ENCODE measurements at regions not wholly inside any gene's neighbourhood (a gene's known extent, or its start where the extent isn't known, plus 50 kb on each side); places are given as distances from the start of the nearest gene placed in this dataset.

GRCh38 chr2:120481446-120482194 is 135.7 kb downstream of the INHBB start (continued):
- TF ChIP-seq RBM39 (IDR thresholded peaks at IDR 0.05; ENCODE audit: low read depth, low read length, poor library complexity, severe bottlenecking) (no peak), ZNF276 (CRISPR knock-in tag; IDR thresholded peaks at IDR 0.05; ENCODE audit: low read depth) (no peak), ZNF546 (CRISPR knock-in tag; conservative IDR thresholded peaks at IDR 0.05) (no peak; the same call in 1 of the 2 replicates), PATZ1 (CRISPR knock-in tag; IDR thresholded peaks at IDR 0.05) (peak; percentile 11; the same call in 1 of the 2 replicates), SMYD3 (CRISPR knock-in tag; IDR thresholded peaks at IDR 0.05) (no peak), SETDB1 (CRISPR knock-in tag; IDR thresholded peaks at IDR 0.05; ENCODE audit: borderline replicate concordance) (no peak), RXRB (CRISPR knock-in tag; IDR thresholded peaks at IDR 0.05; ENCODE audit: borderline replicate concordance) (peak; percentile 81), TEAD2 (CRISPR knock-in tag; IDR thresholded peaks at IDR 0.05) (no peak), NR2C2 (CRISPR knock-in tag; IDR thresholded peaks at IDR 0.05; ENCODE audit: borderline replicate concordance) (0 out of 2 replicates have a peak, but pooled peaks have one; percentile 37), SSRP1 (CRISPR knock-in tag; IDR thresholded peaks at IDR 0.05) (no peak), ZNF614 (CRISPR knock-in tag; IDR thresholded peaks at IDR 0.05; ENCODE audit: borderline replicate concordance) (no peak), ZNF33B (CRISPR knock-in tag; IDR thresholded peaks at IDR 0.05) (no peak), CSRNP2 (CRISPR knock-in tag; conservative IDR thresholded peaks at IDR 0.05; ENCODE audit: low read depth) (no peak), SALL1 (CRISPR knock-in tag; IDR thresholded peaks at IDR 0.05) (no peak; the same call in 1 of the 2 replicates), ZNF576 (CRISPR knock-in tag; IDR thresholded peaks at IDR 0.05) (no peak), FOXK2 (IDR thresholded peaks at IDR 0.05) (no peak), NONO (IDR thresholded peaks at IDR 0.05) (no peak), NONO (CRISPR knock-in tag; conservative IDR thresholded peaks at IDR 0.05) (no peak; the same call in 1 of the 2 replicates), TRIM22 (IDR thresholded peaks at IDR 0.05) (no peak), MAZ (IDR thresholded peaks at IDR 0.05; ENCODE audit: borderline replicate concordance, low read depth, low read length) (no peak), MAZ (CRISPR knock-in tag; IDR thresholded peaks at IDR 0.05; ENCODE audit: low read depth) (no peak), ZNF30 (CRISPR knock-in tag; IDR thresholded peaks at IDR 0.05) (no peak), MEIS2 (CRISPR knock-in tag; IDR thresholded peaks at IDR 0.05) (no peak)
